DND-41 (cell line): ENCODE measurements at regions not wholly inside any gene's neighbourhood (a gene's known extent, or its start where the extent isn't known, plus 50 kb on each side); places are given as distances from the start of the nearest gene placed in this dataset.

Experiments used
- CTCF ChIP-seq: IDR thresholded peaks from 2 replicates; pipeline ENCODE4 v1.5.1; 2012; ENCODE audit warnings: borderline replicate concordance, low read length, moderate library complexity, mild to moderate bottlenecking; ENCODE audit not compliant: poor library complexity, severe bottlenecking; ENCODE audit errors: extremely low read depth
- EZH2 ChIP-seq: IDR thresholded peaks from 3 replicates; pipeline ENCODE4 v1.6.1; 2012; ENCODE audit warnings: borderline replicate concordance, low read depth, mild to moderate bottlenecking, moderate library complexity, low read length, inconsistent platforms; ENCODE audit not compliant: severe bottlenecking

GRCh38 chr14:34099635-34100034, 148.8 kb upstream of the EGLN3 start:
- no peak for TF ChIP-seq CTCF
- TF ChIP-seq EZH2 = no peak
